ENCODE measurements at regions not wholly inside any gene's neighbourhood (a gene's known extent, or its start where the extent isn't known, plus 50 kb on each side); places are given as distances from the start of the nearest gene placed in this dataset.
A peak's percentile ranks its signal among the peaks of the same experiment; 100 is the strongest.

GRCh38 chr2:129087133-129087813 is 768.6 kb upstream of the HS6ST1 start:
- H3K27ac ChIP-seq = no peak overlapping the region

GRCh38 chr2:129091620-129092019 is 773.0 kb upstream of the HS6ST1 start:
- H3K27ac ChIP-seq = no peak overlapping the region
- no peak for TF ChIP-seq CTCF (conservative IDR thresholded peaks at IDR 0.05)

More at GRCh38 chr2:129087133-129087813, 768.6 kb upstream of the HS6ST1 start:
- TF ChIP-seq CTCF (conservative IDR thresholded peaks at IDR 0.05) = no peak

GRCh38 chr2:129092956-129093355 is 774.3 kb upstream of the HS6ST1 start:
- TF ChIP-seq CTCF (conservative IDR thresholded peaks at IDR 0.05) = no peak
- H3K27ac ChIP-seq = no peak overlapping the region

GRCh38 chr2:129101186-129101585 is 782.5 kb upstream of the HS6ST1 start:
- TF ChIP-seq CTCF (conservative IDR thresholded peaks at IDR 0.05) = no peak
- peak overlapping the region; percentile 60 for H3K27ac ChIP-seq

GRCh38 chr2:129103936-129104878 is 785.5 kb upstream of the HS6ST1 start:
- H3K27ac ChIP-seq = no peak overlapping the region
- no peak for TF ChIP-seq CTCF (conservative IDR thresholded peaks at IDR 0.05)

- H3K27ac ChIP-seq = no peak overlapping the region
- no peak for TF ChIP-seq CTCF (conservative IDR thresholded peaks at IDR 0.05)
Observed at GRCh38 chr2:129112181-129112580, 793.5 kb upstream of the HS6ST1 start.

GRCh38 chr2:129113776-129114175 is 795.1 kb upstream of the HS6ST1 start:
- H3K27ac ChIP-seq = no peak overlapping the region
- TF ChIP-seq CTCF (conservative IDR thresholded peaks at IDR 0.05) = no peak

Measured in VCaP (cell line).